Hippocampal formation (tissue), 2 donors: ENCODE measurements at regions not wholly inside any gene's neighbourhood (a gene's known extent, or its start where the extent isn't known, plus 50 kb on each side); places are given as distances from the start of the nearest gene placed in this dataset.
"Not testable (repeated sequence)": the region's sequence is repeated elsewhere in the genome, so short reads cannot be mapped to it uniquely, and the experiment has no call there.

Source experiments
- DNase-seq, 2 donors: peaks; one replicate each; lab custom pipeline; 2025; lab: John Stamatoyannopoulos, UW

DNA sequence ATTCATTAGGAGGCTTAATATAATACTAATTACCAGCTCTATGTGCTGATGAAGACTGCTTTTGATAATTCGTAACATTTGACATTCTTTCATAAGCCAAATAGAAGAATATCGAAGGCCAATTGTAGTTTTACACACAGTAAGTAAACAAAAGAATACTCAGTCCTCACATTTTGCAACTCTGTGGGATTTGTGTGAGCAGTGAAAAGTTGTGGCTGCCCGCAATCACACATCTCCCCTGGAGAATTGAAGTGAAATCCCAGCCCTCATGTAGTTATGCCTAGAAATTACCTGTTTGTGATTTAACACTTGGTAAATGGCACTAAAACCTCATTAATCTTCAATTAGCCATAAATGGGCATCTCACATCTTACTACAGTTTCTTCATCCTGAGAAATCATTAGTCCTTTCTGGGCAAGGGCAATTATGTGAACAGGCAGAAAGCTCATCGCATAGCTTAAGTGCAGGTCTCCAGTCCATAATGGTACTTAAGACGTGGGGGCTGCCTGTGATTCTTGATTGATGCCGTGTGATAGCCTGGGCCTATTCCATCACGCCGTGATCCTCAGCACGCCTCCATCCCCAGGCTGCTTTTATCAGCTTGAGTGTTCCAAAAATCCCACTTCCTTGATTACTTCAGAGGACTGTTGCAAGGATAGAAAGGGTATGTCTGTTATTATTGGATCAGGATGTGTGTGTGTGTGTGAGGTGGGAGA lies 97.9 kb upstream of the METTL14 start:
- no peak for DNase-seq

DNA sequence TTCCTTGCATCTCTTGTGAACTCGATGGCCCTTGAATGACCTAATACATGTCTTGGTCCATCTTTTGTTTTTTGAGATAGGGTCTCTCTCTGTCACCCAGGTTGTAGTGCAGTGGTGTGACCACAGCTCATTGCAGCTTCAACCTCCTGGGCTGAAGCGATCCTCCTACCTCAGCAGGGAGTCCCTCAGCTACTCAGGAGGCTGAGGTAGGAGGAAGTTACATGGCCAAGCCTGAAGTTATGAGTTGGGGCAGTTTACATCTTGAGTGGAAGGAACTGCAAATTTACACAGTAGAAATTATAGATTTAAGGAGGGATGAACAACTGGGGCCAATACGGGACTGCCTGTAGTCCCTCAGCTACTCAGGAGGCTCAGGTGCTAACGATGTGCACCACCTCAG lies 97.2 kb upstream of the METTL14 start:
- no peak for DNase-seq

DNA sequence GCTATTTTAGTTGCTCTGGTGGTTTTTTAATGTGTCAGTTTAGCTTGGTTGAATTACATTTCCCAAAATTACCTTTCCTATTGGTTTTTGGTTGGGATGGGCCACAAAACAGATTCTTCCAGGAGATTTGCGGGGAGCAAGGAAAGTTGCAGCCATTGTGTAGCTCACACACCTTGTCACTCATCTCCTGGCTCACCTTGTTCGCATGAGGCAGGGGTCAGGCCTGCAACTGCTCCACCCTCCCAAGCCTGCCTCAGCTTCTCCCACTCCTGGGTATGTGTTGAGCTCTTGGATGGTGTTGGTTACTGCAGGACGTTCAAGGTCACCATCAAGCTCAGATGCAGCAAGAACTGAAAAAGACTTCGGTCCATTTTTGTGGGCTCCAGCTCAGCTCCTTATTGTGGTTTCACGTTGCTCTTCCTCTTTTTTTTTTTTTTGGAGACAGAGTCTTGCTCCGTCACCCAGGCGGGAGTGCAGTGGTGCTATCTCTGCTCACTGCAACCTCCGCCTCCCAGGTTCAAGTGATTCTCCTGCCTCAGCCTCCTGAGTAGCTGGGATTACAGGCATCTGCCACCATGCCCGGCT lies 95.6 kb upstream of the METTL14 start:
- no peak for DNase-seq

DNA sequence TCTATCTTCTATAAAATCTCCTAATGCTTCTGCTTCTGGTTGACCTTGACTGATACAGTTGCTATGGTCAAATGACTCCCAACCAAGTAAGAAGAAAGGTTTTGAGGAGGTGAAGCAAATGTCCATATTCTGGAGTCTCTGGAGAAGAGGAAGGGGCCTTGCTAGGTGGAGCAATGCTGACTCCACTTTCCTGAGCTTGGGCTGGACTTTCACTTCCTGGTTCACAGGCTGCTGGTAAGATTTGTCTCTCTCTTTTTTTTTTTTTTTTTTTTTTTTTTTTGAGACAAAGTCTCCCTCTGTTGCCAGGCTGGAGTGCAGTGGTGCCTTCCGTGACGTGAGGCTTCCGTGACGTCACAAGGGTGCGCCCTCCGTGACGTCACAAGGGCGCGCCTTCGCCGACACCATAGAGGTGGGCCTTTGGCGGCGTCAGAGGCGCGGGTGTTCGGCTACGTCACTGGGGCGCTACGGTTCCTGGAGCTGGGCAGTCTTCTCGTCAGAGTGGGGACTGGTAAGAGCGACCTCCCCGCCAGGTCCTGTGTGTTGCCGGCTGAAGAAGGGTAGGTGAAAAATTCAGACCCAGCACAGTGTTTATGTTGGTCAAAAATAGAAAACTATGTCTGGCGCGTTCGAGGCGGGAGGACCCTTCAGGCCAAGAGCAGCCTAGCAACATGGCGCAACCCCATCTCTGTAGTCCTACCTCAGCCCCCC lies 93.7 kb upstream of the METTL14 start:
- DNase-seq, result peak; percentile 74 to 82

DNA sequence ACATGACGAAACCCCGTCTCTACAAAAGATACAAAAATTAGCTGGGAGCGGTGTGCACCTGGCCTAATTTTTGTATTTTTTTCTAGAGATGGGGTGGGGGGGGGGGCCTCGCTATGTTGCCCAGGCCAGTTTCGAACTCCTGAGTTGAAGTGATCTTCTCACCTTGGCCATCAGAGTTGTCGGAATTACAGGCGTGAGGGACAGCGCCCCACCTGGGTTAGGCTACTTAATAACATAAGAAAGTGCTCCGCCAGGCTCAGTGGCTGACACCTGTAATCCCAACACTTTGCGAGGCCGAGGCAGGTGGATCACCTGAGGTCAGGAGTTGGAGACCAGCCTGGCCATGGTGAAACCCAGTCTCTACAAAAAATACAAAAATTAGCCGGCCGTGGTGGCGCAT lies 92.9 kb upstream of the METTL14 start:
- DNase-seq, result not testable (repeated sequence)

DNA sequence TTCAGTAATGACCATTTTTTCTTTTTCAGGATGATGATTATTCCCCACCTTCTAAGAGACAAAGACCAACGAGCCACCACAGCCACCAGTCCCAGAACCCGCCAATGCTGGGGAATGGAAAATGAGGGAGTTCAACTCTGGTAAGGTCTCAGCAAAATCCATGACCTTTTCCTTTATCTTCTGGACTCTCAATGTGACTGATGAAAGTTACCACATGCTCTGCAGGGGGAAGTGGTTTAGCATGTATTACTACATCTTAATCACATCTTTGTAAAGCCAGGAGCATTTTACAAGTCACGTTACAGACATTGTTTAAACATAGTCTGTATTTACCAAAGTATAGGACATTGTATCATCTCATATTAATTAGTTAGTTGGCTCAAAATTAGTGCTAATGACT lies 89.3 kb upstream of the METTL14 start:
- DNase-seq, result not testable (repeated sequence)

DNA sequence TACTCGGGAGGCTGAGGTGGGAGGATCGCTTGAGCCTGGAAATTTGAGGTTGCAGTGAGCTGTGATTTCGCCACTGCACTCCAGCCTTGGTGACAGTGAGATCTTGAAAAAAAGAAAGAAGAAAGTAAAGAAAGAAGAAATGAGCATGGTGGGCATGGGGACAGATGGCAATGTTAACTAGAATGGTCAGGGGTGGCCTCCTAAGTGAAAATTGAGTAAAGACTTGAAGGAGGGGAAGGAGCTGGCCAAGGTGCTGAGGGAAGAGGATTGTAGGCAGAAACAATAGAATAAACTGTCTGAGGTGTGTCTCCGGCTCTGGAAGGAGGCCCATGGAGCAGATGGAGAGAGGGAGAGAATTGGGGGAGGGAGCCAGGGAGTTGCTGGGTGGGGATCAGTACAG lies 60.1 kb upstream of the METTL14 start:
- not testable (repeated sequence) for DNase-seq

DNA sequence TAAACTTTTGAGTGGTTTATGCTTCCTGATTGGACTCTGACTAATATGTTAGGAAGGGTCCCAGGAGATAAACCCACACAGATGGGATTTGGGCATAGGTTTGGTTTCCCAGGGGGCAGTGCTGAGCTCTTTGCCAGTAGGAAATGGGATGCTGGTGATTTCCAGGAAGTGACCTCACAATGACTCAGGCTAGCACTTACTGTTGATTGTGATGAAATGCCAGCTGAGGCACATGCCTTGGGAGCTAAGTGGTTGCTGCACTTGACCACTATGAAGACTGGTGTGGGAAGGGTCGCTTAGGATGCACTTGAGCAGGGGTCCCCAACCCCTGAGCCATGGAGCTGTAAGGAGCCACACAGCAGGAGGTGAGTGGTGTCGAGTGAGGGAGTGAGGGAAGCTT lies 55.5 kb upstream of the METTL14 start:
- not testable (repeated sequence) for DNase-seq

DNA sequence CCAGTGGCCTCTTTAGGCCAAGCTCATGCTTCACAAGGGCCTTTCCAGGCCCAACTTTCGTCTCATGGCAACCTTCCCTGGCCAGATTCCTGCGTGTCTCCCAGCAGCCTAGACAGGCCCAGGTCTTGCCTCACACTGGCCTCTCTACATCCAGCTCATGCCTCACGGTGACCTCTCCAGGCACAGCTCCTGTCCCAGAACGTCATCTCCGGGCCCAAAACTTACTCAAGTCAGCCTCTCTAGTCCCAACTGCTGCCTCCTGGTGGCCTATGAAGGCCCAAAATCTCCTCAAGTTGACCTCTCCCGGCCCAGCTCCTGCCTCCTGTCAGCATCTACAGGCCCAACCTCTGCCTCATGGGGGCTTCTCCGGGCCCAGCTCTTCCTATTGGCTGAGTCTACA lies 54.3 kb upstream of the METTL14 start:
- DNase-seq, result not testable (repeated sequence)

DNA sequence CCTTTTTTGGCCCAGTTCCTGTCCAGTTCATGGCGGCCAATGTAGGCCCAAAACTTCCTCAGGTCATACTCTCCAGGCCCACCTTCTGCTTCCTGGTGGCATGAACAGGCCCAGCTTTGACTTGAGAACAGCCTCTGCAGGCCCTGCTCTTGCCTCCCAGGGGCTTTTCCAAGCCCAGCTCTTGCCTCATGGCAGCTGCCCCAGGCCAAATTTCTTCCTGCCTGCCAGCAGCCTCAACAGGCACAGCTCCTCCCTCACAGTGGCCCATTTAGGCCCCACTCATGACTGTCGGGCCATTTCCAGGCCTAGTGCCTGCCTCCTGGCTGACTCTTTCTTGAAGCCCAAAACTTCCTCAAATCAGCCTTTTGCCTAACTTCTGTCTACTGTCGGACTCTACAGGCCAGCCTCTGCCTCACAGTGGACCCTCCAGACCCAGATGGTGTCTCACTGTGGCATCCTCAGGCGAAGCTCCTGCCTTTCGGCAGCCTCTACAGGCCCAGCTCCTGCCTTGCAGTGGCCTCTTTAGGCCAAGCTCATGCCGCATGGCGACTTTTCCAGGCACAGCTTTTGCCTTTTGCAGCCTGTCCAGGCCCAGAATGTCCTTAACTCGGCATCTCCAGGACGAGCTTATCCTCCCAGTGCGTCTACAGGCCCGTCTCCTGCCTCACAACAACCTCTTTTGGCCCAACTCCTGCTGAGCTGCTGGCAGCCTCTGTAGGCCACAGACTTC lies 53.7 kb upstream of the METTL14 start:
- DNase-seq, result not testable (repeated sequence)

DNA sequence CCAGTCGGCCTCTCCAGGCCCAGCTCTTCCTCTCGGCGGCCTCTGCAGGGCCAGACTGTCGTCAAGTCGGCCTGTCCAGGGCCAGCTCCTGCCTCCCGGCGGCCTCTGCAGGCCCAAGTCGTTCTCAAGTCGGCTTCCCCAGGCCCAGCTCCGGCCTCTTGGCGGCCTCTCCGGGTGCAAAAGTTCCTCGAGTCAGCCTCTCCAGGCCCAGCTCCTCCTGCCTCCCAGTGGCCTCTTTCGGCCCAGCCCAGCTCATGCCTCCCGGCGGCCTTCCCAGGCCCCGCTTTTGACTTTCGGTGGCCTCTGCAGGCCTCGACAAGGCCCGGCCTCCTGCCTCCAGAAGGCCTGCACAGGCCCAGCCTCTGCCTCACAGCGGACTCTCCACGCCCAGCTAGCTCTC lies 51.7 kb upstream of the METTL14 start:
- not testable (repeated sequence) for DNase-seq

DNA sequence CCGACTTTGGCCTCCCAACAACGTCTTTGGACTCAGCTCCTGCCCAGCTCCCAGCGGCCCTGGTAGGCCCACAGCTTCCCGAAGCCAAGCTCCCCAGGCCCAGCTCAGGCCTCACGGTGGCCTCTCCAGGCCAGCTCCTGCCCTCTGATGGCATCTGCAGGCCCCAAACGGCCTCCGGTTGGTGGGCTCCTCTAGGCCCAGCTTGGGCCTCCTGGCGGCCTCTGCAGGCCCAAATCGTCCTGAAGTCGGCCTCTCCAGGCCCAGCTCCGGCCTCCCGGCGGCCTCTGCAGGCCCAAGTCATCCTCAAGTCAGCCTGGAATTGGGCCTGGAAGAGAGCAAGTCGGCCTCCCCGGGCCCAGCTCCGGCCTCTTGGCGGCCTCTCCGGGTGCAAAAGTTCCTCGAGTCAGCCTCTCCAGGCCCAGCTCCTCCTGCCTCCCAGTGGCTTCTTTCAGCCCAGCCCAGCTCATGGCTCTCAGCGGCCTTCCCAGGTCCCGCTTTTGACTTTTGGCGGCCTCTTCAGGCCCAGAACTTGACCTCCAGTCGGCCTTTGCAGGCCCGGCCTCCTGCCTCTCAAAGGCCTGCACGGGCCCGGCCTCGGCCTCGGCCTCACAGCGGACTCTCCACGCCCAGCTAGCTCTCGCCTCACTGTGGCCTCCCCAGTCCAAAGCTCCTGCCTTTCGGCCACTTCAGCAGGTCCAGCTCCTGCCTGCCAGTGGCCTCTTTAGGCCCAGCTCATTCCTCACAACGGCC lies 50.9 kb upstream of the METTL14 start:
- DNase-seq, result not testable (repeated sequence)
